Endothelial cell of umbilical vein (primary cell): ENCODE measurements at regions not wholly inside any gene's neighbourhood (a gene's known extent, or its start where the extent isn't known, plus 50 kb on each side); places are given as distances from the start of the nearest gene placed in this dataset.

Experiments
- BruUV-seq: library from RNA; stranded (reverse); fragments of 400-500 nt; replicated peaks from 2 replicates; lab custom pipeline; 2021; lab: Mats Ljungman, UMichigan
- CTCF ChIA-PET: fragments of 300-600, 350-600 bp; sonication (Branson Sonifier 250); formaldehyde crosslinking; loops from one replicate; lab custom pipeline; 2021; ENCODE audit warnings: antibody characterized with exemption, inconsistent platforms; lab: Charles Lee
- POLR2A ChIA-PET: fragments of 300-600, 350-600 bp; sonication (Branson Sonifier 250); formaldehyde crosslinking; loops from one replicate; lab custom pipeline; 2021; ENCODE audit warnings: antibody characterized with exemption, inconsistent platforms; lab: Charles Lee
- DNase-seq: peaks from one replicate; pipeline ENCODE4 v3.0.0-alpha.2; 2011; ENCODE audit warnings: low read depth, low spot score
- FAIRE-seq: peaks from 2 replicates; lab custom pipeline; 2011; peaks lifted over from hg19 to GRCh38; lab: Jason Lieb, UNC
- H2AFZ ChIP-seq: 2 replicates; pipeline ENCODE4 v1.6.0; 2012; ENCODE audit warnings: low read depth, low read length, control low read depth, inconsistent platforms
- H3K27ac ChIP-seq: 2 replicates; pipeline ENCODE4 v1.5.1; 2011; ENCODE audit warnings: low read depth, mild to moderate bottlenecking, control low read depth, low read length, moderate library complexity; ENCODE audit not compliant: insufficient read depth
- H3K27me3 ChIP-seq, 2 experiments: 2 replicates each; pipeline versions ENCODE4 v1.6.0 to v1.6.1; 2011; ENCODE audit warnings: low read length in 2 of 2, mixed read lengths in 1 of 2; ENCODE audit not compliant: control insufficient read depth in 2 of 2, insufficient read depth in 2 of 2
- H3K36me3 ChIP-seq, 2 experiments: 2 replicates in 1 of 2; 3 replicates in 1 of 2; pipeline ENCODE4 v1.5.1; 2011; ENCODE audit warnings: low read length in 2 of 2, mild to moderate bottlenecking in 1 of 2, moderate library complexity in 1 of 2; ENCODE audit not compliant: control insufficient read depth in 2 of 2, insufficient read depth in 2 of 2; ENCODE audit errors: extremely low read depth in 1 of 2
- H3K4me1 ChIP-seq: 3 replicates; pipeline ENCODE4 v1.5.1; 2011; ENCODE audit warnings: mild to moderate bottlenecking, low read length; ENCODE audit not compliant: control insufficient read depth, insufficient read depth; ENCODE audit errors: extremely low read depth
- H3K4me2 ChIP-seq: 2 replicates; pipeline ENCODE4 v1.6.1; 2011; ENCODE audit warnings: low read length, control low read depth, mixed read lengths; ENCODE audit not compliant: insufficient read depth
- H3K4me3 ChIP-seq, 3 experiments: fragments of 200-600 bp in 1 of 3; sonication (generic), shearing (Covaris generic) in 1 of 3; replicated peaks in 1 of 3; 2 replicates each; pipeline ENCODE4 v1.5.1; 2011 to 2016; ENCODE audit warnings: control low read depth in 3 of 3, low read length in 3 of 3, mild to moderate bottlenecking in 2 of 3, inconsistent platforms in 1 of 3, low read depth in 1 of 3, moderate library complexity in 1 of 3; ENCODE audit not compliant: insufficient read depth in 1 of 3
- H3K79me2 ChIP-seq: 2 replicates; pipeline ENCODE4 v1.6.0; 2012; ENCODE audit warnings: low read length, inconsistent platforms; ENCODE audit not compliant: control insufficient read depth, insufficient read depth
- H3K9ac ChIP-seq: replicated peaks from 2 replicates; pipeline ENCODE3; 2011; ENCODE audit warnings: low read length, control low read depth; ENCODE audit not compliant: insufficient read depth; ENCODE audit errors: extremely low read depth
- H3K9me1 ChIP-seq: replicated peaks from 3 replicates; pipeline ENCODE4 v1.6.0; 2011; ENCODE audit warnings: mild to moderate bottlenecking, low read length; ENCODE audit not compliant: control insufficient read depth, insufficient read depth; ENCODE audit errors: extremely low read depth
- H3K9me3 ChIP-seq: replicated peaks from 2 replicates; pipeline ENCODE4 v1.5.1; 2012; ENCODE audit warnings: low read length, inconsistent platforms; ENCODE audit not compliant: control insufficient read depth, insufficient read depth
- H4K20me1 ChIP-seq: replicated peaks from 2 replicates; pipeline ENCODE3; 2011; ENCODE audit warnings: mild to moderate bottlenecking, low read length; ENCODE audit not compliant: control insufficient read depth, insufficient read depth; ENCODE audit errors: extremely low read depth
- EZH2 ChIP-seq: IDR thresholded peaks from 2 replicates; pipeline ENCODE4 v1.6.1; 2012; ENCODE audit warnings: borderline replicate concordance, low read depth, mild to moderate bottlenecking, moderate library complexity, low read length, inconsistent platforms; ENCODE audit not compliant: severe bottlenecking
- FOS ChIP-seq: IDR thresholded peaks from 2 replicates; pipeline ENCODE4 v1.6.1; 2011; ENCODE audit warnings: mild to moderate bottlenecking, low read length, moderate library complexity, borderline replicate concordance; ENCODE audit not compliant: insufficient read depth
- GATA2 ChIP-seq: IDR thresholded peaks from 2 replicates; pipeline ENCODE4 v1.7.0; 2011; ENCODE audit warnings: low read depth, mild to moderate bottlenecking, moderate library complexity, mixed read lengths, low read length; ENCODE audit not compliant: insufficient read length, insufficient read depth
- JUN ChIP-seq: IDR thresholded peaks from 2 replicates; pipeline ENCODE4 v1.6.1; 2011; ENCODE audit warnings: borderline replicate concordance, low read depth; ENCODE audit not compliant: insufficient read length, insufficient read depth
- MYC ChIP-seq: IDR thresholded peaks from one replicate; pipeline ENCODE4 v1.6.1; 2011; ENCODE audit warnings: mild to moderate bottlenecking, low read depth, low read length
- POLR2A ChIP-seq: IDR thresholded peaks from 2 replicates; pipeline ENCODE4 v1.6.1; 2012; ENCODE audit warnings: low read depth, mild to moderate bottlenecking, control low read depth, low read length
- POLR2AphosphoS5 ChIP-seq: IDR thresholded peaks from 2 replicates; pipeline ENCODE4 v1.6.1; 2012; ENCODE audit warnings: low read depth, mild to moderate bottlenecking, control low read depth, low read length, moderate library complexity; ENCODE audit not compliant: insufficient read depth
- dilution Hi-C: fragments of 300-500 bp; cut with MboI; formaldehyde crosslinking; loops from one replicate; pipeline ENCODE4 v1.15.0; 2019; ENCODE audit warnings: low sequenced_read_pairs; ENCODE audit not compliant: extremely low pct_ligation_motif_present
- intact Hi-C: fragments of 100-400 bp; cut with micrococcal nuclease; formaldehyde crosslinking; loops from one replicate; pipeline ENCODE4 v1.10.0; 2022
- TF ChIP-seq, protein P1 (sequence below): IDR thresholded peaks from 2 replicates; pipeline ENCODE4 v1.6.1; 2011; ENCODE audit not compliant: insufficient read depth, insufficient read length
- TF ChIP-seq, protein P2 (sequence below), 2 donors: IDR thresholded peaks; 1 replicate in 1 of 2; 2 replicates in 1 of 2; pipeline ENCODE4 v1.5.1; 2011; ENCODE audit warnings: low read length in 2 of 2, mild to moderate bottlenecking in 2 of 2, moderate library complexity in 2 of 2, control low read depth in 1 of 2, inconsistent platforms in 1 of 2, low read depth in 1 of 2; ENCODE audit not compliant: insufficient read depth in 1 of 2; ENCODE audit errors: extremely low read depth in 1 of 2

DNA sequence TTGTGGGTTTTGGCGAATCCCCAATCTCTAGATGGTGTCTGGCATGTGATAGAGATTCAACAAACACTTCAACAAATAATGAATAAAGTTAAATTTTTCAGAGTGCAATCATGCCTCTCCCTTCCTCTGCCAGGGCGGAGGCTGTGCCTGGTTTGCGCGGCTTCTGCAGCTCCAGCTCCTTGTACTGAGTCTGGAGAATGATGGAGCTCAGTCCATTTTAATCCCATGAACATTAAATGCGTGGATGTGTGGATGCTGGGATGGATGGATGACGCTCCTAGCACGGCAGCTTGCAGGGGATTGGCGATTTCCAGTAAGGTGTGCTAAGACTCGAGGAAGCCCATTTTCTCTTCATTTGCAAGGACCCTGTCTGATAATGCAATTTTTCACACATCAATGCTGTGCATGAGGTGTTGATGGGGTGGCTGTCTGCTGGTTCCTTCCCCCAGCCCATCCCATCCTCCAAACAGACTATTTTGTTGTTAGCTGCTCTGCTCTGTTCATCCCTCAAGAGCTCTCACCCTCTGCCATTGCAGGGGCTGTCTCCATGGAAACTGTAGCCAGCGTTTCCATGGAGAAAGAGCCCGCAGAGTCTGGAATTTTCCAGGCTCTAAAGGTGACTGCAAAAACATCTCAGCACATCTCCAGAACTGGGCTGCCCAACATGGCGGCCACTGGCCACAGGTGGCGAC is 92.6 kb upstream of the PEG3 start:
- H2AFZ ChIP-seq: no peak overlapping the region
- H3K9me3 ChIP-seq: peaks cover 4% of the 10 kb centered on the region
- POLR2A ChIA-PET: no interaction called here
- no TSS peak for BruUV-seq
- FAIRE-seq (no peak), DNase-seq (no peak)
- CTCF ChIA-PET: no interaction called here
- H3K79me2 ChIP-seq: no peaks in the 10 kb centered on the region
- no peak overlapping the region for H3K27ac ChIP-seq
- TF ChIP-seq MYC (no peak), FOS (no peak), POLR2AphosphoS5 (no peak), EZH2 (no peak), JUN (no peak), POLR2A (no peak), GATA2 (no peak)
- TF ChIP-seq, protein P1, sequence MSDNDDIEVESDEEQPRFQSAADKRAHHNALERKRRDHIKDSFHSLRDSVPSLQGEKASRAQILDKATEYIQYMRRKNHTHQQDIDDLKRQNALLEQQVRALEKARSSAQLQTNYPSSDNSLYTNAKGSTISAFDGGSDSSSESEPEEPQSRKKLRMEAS: no peak
- TF ChIP-seq, protein P2, sequence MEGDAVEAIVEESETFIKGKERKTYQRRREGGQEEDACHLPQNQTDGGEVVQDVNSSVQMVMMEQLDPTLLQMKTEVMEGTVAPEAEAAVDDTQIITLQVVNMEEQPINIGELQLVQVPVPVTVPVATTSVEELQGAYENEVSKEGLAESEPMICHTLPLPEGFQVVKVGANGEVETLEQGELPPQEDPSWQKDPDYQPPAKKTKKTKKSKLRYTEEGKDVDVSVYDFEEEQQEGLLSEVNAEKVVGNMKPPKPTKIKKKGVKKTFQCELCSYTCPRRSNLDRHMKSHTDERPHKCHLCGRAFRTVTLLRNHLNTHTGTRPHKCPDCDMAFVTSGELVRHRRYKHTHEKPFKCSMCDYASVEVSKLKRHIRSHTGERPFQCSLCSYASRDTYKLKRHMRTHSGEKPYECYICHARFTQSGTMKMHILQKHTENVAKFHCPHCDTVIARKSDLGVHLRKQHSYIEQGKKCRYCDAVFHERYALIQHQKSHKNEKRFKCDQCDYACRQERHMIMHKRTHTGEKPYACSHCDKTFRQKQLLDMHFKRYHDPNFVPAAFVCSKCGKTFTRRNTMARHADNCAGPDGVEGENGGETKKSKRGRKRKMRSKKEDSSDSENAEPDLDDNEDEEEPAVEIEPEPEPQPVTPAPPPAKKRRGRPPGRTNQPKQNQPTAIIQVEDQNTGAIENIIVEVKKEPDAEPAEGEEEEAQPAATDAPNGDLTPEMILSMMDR (IDR thresholded peaks at IDR 0.05; ENCODE audit: extremely low read depth in 1 of 2, insufficient read depth in 1 of 2, low read depth in 1 of 2, low read length in 2 of 2): no peak
- no peak overlapping the region for H3K4me3 ChIP-seq
- no peak overlapping the region for H3K9ac ChIP-seq
- no peaks in the 10 kb centered on the region for H3K27me3 ChIP-seq
- no peaks in the 10 kb centered on the region for H4K20me1 ChIP-seq
- intact Hi-C loops (no loop called here), dilution Hi-C loops (no loop called here)
- no peaks in the 10 kb centered on the region for H3K4me1 ChIP-seq
- no peak overlapping the region for H3K4me2 ChIP-seq
- no peaks in the 10 kb centered on the region for H3K36me3 ChIP-seq
- no peaks in the 10 kb centered on the region for H3K9me1 ChIP-seq
